ENCODE measurements at regions not wholly inside any gene's neighbourhood (a gene's known extent, or its start where the extent isn't known, plus 50 kb on each side); places are given as distances from the start of the nearest gene placed in this dataset.

- TF ChIP-seq CDX4 (CRISPR knock-in tag; IDR thresholded peaks at IDR 0.05; ENCODE audit: borderline replicate concordance) (no peak), ZNF121 (CRISPR knock-in tag; IDR thresholded peaks at IDR 0.05) (no peak), CREB1 (CRISPR knock-in tag; IDR thresholded peaks at IDR 0.05) (no peak)
These were observed 219.3 kb downstream of the PLPP3 start (continued) for GRCh38 chr1:56360021-56360420.

- Mint-ChIP-seq H3K4me3 (no peak overlapping the region), H3K27ac (no peak overlapping the region), H3K9me3 (no peaks in the 10 kb centered on the region), H3K36me3 (no peaks in the 10 kb centered on the region), H3K4me1 (peaks cover 11% of the 10 kb centered on the region), H3K27me3 (ENCODE audit: low read depth) (no peaks in the 10 kb centered on the region; the same call in 1 of the 2 replicates)
- no peak for ATAC-seq
- TF ChIP-seq ZBTB43 (CRISPR knock-in tag; IDR thresholded peaks at IDR 0.05) (no peak), PRDM15 (CRISPR knock-in tag; IDR thresholded peaks at IDR 0.05) (no peak), SP1 (CRISPR knock-in tag; conservative IDR thresholded peaks at IDR 0.05) (no peak), ELF4 (CRISPR knock-in tag; IDR thresholded peaks at IDR 0.05; ENCODE audit: low read depth) (no peak), ZSCAN18 (CRISPR knock-in tag; IDR thresholded peaks at IDR 0.05) (no peak), CBFB (CRISPR knock-in tag; IDR thresholded peaks at IDR 0.05; ENCODE audit: low read depth) (no peak), IRF2 (CRISPR knock-in tag; IDR thresholded peaks at IDR 0.05; ENCODE audit: borderline replicate concordance, low read depth) (no peak), E2F5 (CRISPR knock-in tag; IDR thresholded peaks at IDR 0.05) (no peak), ATF2 (CRISPR knock-in tag; IDR thresholded peaks at IDR 0.05; ENCODE audit: borderline replicate concordance, low read depth) (no peak)
- ChIA-PET POLR2A (no interaction called here), CTCF (no interaction called here)
- no peak for DNase-seq (ENCODE audit: low spot score)
These were observed 220.3 kb downstream of the PLPP3 start for GRCh38 chr1:56359056-56359455.

GRCh38 chr1:56357927-56358690, 221.3 kb downstream of the PLPP3 start:
- POLR2A ChIA-PET: no interaction called here
- DNase-seq (ENCODE audit: low spot score): no peak
- no peak for ATAC-seq
- TF ChIP-seq ZNF263 (CRISPR knock-in tag; IDR thresholded peaks at IDR 0.05; ENCODE audit: low read depth): no peak
- H3K4me1 Mint-ChIP-seq: peaks cover 6% of the 10 kb centered on the region
- H3K9me3 Mint-ChIP-seq: no peaks in the 10 kb centered on the region
- H3K27ac Mint-ChIP-seq: no peak overlapping the region
- no peaks in the 10 kb centered on the region for H3K36me3 Mint-ChIP-seq
- CTCF ChIA-PET: no interaction called here
- no peaks in the 10 kb centered on the region; the same call in 1 of the 2 replicates for H3K27me3 Mint-ChIP-seq (ENCODE audit: low read depth)
- H3K4me3 Mint-ChIP-seq: no peak overlapping the region
